OCI-LY7 (cell line): ENCODE measurements at regions not wholly inside any gene's neighbourhood (a gene's known extent, or its start where the extent isn't known, plus 50 kb on each side); places are given as distances from the start of the nearest gene placed in this dataset.

Source experiments
- BruUV-seq: library from RNA; stranded (reverse); fragments of 400-500 nt; replicated peaks from 2 replicates; lab custom pipeline; 2021; lab: Mats Ljungman, UMichigan
- CTCF ChIA-PET: fragments of 300-600 bp; sonication (Branson Sonifier 250); formaldehyde crosslinking; loops from one replicate; lab custom pipeline; 2022; ENCODE audit warnings: antibody characterized with exemption; ENCODE audit not compliant: unreplicated experiment; lab: Charles Lee
- POLR2A ChIA-PET: fragments of 300-600 bp; sonication (Branson Sonifier 250); formaldehyde crosslinking; loops from one replicate; lab custom pipeline; 2022; ENCODE audit warnings: antibody characterized with exemption; lab: Charles Lee
- DNase-seq: peaks from one replicate; pipeline ENCODE4 v3.0.0-alpha.2; 2015; ENCODE audit warnings: low spot score
- H2AFZ ChIP-seq: fragments of 200-600 bp; sonication (generic), shearing (Covaris generic); 2 replicates; pipeline ENCODE4 v1.6.1; 2014; ENCODE audit warnings: mild to moderate bottlenecking, antibody characterized with exemption, low read length, moderate library complexity
- H3K27ac ChIP-seq: fragments of 200-600 bp; sonication (generic); 2 replicates; pipeline ENCODE4 v1.5.1; 2014; ENCODE audit warnings: mixed run types, low read depth, mild to moderate bottlenecking, moderate library complexity, low read length, inconsistent platforms; ENCODE audit not compliant: poor library complexity, severe bottlenecking
- H3K36me3 ChIP-seq: fragments of 200-600 bp; sonication (generic); 2 replicates; pipeline ENCODE4 v1.6.1; 2014; ENCODE audit warnings: mild to moderate bottlenecking, antibody characterized with exemption, low read length, moderate library complexity, mixed read lengths; ENCODE audit not compliant: insufficient read depth
- H3K4me1 ChIP-seq: fragments of 200-600 bp; sonication (generic); 2 replicates; pipeline ENCODE4 v1.5.1; 2014; ENCODE audit warnings: mild to moderate bottlenecking, low read length; ENCODE audit not compliant: insufficient read depth, poor library complexity, severe bottlenecking
- H3K4me2 ChIP-seq: fragments of 200-600 bp; sonication (generic); 2 replicates; pipeline ENCODE4 v1.6.1; 2014; ENCODE audit warnings: mild to moderate bottlenecking, low read length
- H3K4me3 ChIP-seq: fragments of 200-600 bp; sonication (generic); 2 replicates; pipeline ENCODE4 v1.5.1; 2014; ENCODE audit warnings: mild to moderate bottlenecking, low read depth, low read length; ENCODE audit not compliant: poor library complexity, severe bottlenecking
- H3K79me2 ChIP-seq: fragments of 200-600 bp; sonication (generic); 2 replicates; pipeline ENCODE4 v1.6.1; 2016; ENCODE audit warnings: low read depth, mild to moderate bottlenecking, low read length, moderate library complexity, mixed read lengths; ENCODE audit not compliant: insufficient read depth
- H3K9me2 ChIP-seq: fragments of 200-600 bp; sonication (generic); 2 replicates; pipeline ENCODE4 v1.6.1; 2016; ENCODE audit warnings: mild to moderate bottlenecking, low read length, mixed read lengths; ENCODE audit not compliant: insufficient read depth
- H3K9me3 ChIP-seq: fragments of 200-600 bp; sonication (generic); 2 replicates; pipeline ENCODE4 v1.6.1; 2014; ENCODE audit warnings: mild to moderate bottlenecking, mixed run types, low read length, mixed read lengths
- H4K20me1 ChIP-seq: fragments of 200-600 bp; sonication (generic); 2 replicates; pipeline ENCODE4 v1.6.1; 2014; ENCODE audit warnings: mild to moderate bottlenecking, antibody characterized with exemption, low read length, moderate library complexity, mixed read lengths; ENCODE audit not compliant: insufficient read depth
- CTCF ChIP-seq: fragments of 200-600 bp; sonication (generic); conservative IDR thresholded peaks from 2 replicates; pipeline ENCODE4 v1.5.1; 2014; ENCODE audit warnings: mild to moderate bottlenecking, antibody characterized with exemption, low read length, moderate library complexity, mixed read lengths
- EZH2phosphoT487 ChIP-seq: fragments of 200-600 bp; sonication (generic); IDR thresholded peaks from 2 replicates; pipeline ENCODE4 v1.6.1; 2018; ENCODE audit warnings: low read depth, borderline replicate concordance, mild to moderate bottlenecking, mixed run types, antibody characterized with exemption, low read length, moderate library complexity, mixed read lengths
- intact Hi-C: fragments of 100-400 bp; cut with micrococcal nuclease; formaldehyde crosslinking; loops from one replicate; pipeline ENCODE4 v1.10.0; 2022; ENCODE audit not compliant: unreplicated experiment

GRCh38 chr6:98593676-98594075 is 240.7 kb upstream of the POU3F2 start:
- CTCF ChIA-PET, result no interaction called here
- intact Hi-C loops, result no loop called here
- no peak for DNase-seq
- BruUV-seq, result no TSS peak
- no peak for TF ChIP-seq CTCF
- no peak for TF ChIP-seq EZH2phosphoT487
- POLR2A ChIA-PET, result no interaction called here
- Histone ChIP-seq H4K20me1 (no peaks in the 10 kb centered on the region), H3K4me3 (no peak overlapping the region), H3K4me1 (no peaks in the 10 kb centered on the region), H3K27ac (no peak overlapping the region), H3K36me3 (no peaks in the 10 kb centered on the region), H3K9me3 (no peaks in the 10 kb centered on the region), H2AFZ (no peak overlapping the region), H3K79me2 (no peaks in the 10 kb centered on the region), H3K4me2 (no peak overlapping the region), H3K9me2 (no peaks in the 10 kb centered on the region; the same call in 1 of the 2 replicates)

GRCh38 chr6:98601716-98602115 is 232.7 kb upstream of the POU3F2 start:
- no peak for DNase-seq
- POLR2A ChIA-PET, result interaction anchor here (0.5 kb wide), 1 partner anchor 10 kb away, joined by 3 read pairs; no protein-coding TSS in a partner anchor

More at GRCh38 chr6:98601716-98602115, 232.7 kb upstream of the POU3F2 start:
- CTCF ChIA-PET, result no interaction called here
- no peaks in the 10 kb centered on the region for H3K9me2 ChIP-seq
- H3K79me2 ChIP-seq, result no peaks in the 10 kb centered on the region
- intact Hi-C loops, result no loop called here
- H4K20me1 ChIP-seq, result no peaks in the 10 kb centered on the region
- H3K36me3 ChIP-seq, result no peaks in the 10 kb centered on the region
- TF ChIP-seq CTCF, result no peak
- TF ChIP-seq EZH2phosphoT487, result no peak
- H3K4me1 ChIP-seq, result no peaks in the 10 kb centered on the region
- no peak overlapping the region for H3K4me2 ChIP-seq
- no peak overlapping the region for H2AFZ ChIP-seq
- H3K4me3 ChIP-seq, result no peak overlapping the region
- no peaks in the 10 kb centered on the region for H3K9me3 ChIP-seq
- H3K27ac ChIP-seq, result no peak overlapping the region
- no TSS peak for BruUV-seq
